ENCODE measurements at regions not wholly inside any gene's neighbourhood (a gene's known extent, or its start where the extent isn't known, plus 50 kb on each side); places are given as distances from the start of the nearest gene placed in this dataset.
A peak's percentile ranks its signal among the peaks of the same experiment; 100 is the strongest.
"Not testable (repeated sequence)": the region's sequence is repeated elsewhere in the genome, so short reads cannot be mapped to it uniquely, and the experiment has no call there.

DNA sequence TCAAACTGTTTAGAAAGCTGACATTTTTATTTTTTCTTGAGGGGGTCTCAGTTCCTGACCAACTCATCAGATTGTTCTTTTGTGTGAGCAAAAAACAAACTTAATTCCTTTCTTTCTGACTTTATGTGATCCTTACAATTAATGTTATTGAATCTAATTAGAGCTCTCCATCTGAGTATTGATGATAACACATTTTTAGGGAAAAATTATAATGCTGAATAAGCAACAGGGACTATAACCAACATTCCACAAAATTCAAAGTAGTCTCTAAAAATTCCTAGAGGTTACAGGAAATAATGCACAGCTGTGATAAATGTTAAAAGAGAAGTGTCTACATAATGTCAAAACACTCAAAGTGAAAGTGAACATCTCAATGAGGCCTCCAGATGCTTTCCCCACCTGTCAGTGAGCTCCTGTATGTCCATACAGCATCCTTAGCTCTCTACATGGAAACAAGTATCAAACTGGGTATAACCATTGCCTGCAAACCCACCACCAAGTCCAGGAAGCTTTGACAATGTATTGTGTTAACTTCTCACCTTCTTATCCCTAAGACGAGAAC lies 786.0 kb upstream of the SLC39A10 start:
- no peak for DNase-seq

DNA sequence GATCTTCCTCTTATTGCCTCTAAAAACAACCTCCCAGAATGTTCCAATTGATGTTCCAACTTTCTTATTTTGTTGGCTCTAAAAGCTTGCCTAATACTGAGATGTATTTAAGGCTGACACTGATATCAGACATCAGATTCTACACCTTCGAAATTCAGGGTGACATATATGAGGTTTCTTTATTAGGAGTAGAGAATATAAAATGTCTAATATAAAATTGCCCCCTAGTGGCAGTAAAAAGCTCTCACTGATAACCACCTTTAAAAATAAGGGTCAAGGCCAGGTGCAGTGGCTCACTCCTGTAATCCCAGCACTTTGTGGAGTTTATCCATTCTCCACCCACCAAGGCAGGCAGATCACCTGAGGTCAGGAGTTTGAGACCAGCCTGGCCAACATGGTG lies 789.7 kb upstream of the SLC39A10 start:
- DNase-seq = peak; percentile 34

DNA sequence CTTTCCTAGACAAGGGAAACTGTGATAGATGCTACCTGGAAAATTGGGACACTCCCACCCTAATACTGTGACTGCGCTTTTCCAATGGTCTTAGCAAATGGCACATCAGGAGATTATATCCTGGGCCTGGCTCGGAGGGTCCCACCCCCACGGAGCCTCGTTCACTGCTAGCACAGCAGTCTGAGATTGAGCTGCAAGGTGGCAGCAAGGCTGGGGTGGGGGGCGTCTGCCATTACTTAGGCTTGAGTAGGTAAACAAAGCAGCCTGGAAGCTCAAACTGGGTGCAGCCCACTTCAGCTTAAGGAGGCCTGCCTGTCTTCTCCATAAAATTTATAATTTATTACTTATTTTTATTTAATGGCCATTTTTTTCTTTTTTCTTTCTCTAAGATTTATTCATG lies 802.1 kb upstream of the SLC39A10 start:
- DNase-seq = no peak

- DNase-seq = no peak
Observed at GRCh38 chr2:194842871-194843270, 814.2 kb upstream of the SLC39A10 start.

- DNase-seq = not testable (repeated sequence)
Observed at GRCh38 chr2:194834371-194834770, 822.7 kb upstream of the SLC39A10 start.

- DNase-seq = no peak
Observed at GRCh38 chr2:194826241-194826640, 830.8 kb upstream of the SLC39A10 start.

- no peak for DNase-seq
Observed at GRCh38 chr2:194824450-194824849, 832.6 kb upstream of the SLC39A10 start.

DNA sequence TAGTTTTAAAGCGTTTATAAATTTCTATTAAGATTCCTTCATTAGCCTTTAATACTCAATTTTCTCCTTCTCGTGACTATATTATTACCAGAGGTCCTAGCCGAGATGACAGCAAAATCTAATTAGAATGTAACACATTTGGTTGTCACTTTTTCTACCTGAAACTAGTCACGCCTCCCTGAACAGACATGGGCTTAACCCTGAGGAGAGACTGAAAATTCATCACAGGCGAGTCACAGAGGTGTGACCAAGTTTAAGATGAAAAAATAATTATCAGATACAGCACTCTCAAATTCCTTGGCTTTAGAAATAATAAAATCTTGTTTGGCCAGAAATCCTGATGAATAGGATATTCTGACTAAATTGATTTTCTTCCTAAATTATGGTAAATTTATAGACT lies 834.4 kb upstream of the SLC39A10 start:
- no peak for DNase-seq

- DNase-seq = no peak
Observed at GRCh38 chr2:194822097-194822496, 834.9 kb upstream of the SLC39A10 start.

GRCh38 chr2:194819367-194819766 lies 837.7 kb upstream of the SLC39A10 start:
- peak; percentile 20 for DNase-seq

DNA sequence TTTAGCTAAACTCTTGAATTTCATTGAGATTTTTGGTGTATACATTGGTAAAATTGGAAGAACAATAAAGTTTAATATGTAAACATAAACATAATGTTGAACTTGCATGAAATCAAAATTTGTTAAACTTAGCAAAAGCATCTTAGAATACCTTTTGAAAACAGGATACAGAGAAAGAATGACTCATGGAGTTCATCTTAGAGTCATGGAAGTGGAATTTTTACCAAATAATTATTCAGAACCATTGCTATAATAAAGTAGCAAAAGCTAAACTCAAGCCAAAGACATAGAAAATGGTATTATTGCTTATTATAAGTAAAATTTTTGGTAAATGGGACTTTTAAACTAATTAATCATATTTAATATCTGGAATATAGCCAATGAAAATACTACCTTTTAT lies 841.6 kb upstream of the SLC39A10 start:
- DNase-seq = no peak

DNA sequence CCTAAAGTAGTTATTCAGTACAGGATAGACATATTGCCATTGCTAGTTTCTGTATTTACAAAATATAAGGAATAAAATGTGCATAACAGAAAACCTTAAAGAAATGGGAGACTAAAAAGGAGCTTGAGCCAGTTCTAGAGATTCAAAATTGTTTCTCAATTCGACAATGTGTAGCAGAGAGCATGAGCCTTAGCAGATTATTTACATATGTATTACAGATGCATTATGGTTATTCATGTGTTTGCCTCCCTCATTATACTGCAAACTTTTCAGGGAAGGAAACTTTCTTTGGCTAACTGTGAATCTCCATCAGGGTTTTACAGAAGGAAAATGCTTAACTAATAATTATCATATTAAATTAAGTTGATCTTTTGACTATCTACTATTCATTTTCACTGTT lies 854.4 kb upstream of the SLC39A10 start:
- no peak for DNase-seq

DNA sequence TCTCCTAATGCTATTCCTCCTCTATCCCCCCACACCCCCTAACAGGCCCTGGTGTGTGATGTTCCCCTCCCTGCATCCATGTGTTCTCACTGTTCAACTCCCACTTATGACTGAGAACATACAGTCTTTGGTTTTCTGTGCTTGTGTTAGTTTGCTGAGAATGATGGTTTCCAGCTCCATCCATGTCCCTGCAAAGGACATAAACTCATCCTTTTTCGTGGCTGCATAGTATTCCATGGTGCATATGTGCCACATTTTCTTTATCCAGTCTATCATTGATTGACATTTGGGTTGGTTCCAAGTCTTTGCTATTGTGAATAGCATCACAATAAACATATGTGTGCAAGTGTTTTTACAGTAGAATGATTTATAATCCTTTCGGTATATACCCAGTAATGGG lies 870.0 kb upstream of the SLC39A10 start:
- not testable (repeated sequence) for DNase-seq

- DNase-seq = not testable (repeated sequence)
Observed at GRCh38 chr2:194771394-194771793, 885.6 kb upstream of the SLC39A10 start.

DNA sequence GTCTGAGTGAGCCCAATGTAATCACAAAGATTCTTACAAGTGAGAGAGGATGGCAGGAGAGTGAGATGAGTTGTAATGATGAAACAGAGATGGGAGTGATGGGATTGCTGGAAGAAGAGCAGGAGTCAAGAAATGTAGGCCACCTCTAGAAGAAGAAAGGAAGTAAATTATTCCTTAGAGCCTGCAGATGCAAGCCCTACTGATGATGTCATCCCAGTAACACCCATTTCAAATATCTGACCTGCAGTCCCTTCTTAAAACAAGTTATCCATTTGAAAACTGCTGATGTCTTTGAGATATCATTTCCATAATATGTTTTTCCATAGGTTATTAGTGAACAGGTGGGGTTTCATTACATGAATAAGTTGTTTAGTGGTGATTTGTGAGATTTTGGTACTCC lies 888.0 kb upstream of the SLC39A10 start:
- DNase-seq = no peak

- no peak for DNase-seq
Observed at GRCh38 chr2:194765723-194766122, 891.3 kb upstream of the SLC39A10 start.

- no peak for DNase-seq
Observed at GRCh38 chr2:194750926-194751325, 906.1 kb upstream of the SLC39A10 start.

DNA sequence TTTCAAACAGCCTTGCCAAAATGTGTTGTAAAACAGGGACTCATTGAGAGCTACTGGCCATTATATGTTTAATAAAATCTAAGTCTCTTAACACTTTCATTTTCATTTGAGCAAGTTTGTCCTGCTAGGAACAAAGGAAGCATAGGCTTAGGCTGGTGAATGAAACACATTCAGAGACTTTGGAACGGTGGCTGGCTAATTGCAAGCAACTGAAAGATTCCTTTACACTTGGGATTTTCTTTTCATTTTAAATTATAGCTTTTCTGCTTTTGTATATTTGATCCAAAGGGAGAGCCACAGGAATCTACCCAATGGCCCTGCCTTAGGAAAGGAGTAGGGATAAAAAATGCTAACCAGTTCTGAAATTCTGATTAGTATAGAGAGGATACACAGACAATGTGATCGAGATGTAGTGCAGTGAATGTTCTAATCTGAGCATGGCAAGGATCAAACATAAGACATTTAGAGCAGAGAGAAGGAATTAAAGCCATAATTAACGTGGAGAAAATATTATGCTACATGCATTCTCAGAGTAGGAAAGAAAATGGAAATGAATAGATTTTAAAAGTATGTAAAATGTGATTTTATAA lies 911.4 kb upstream of the SLC39A10 start:
- DNase-seq = no peak

- no peak for DNase-seq
Observed at GRCh38 chr2:194742706-194743105, 914.3 kb upstream of the SLC39A10 start.

DNA sequence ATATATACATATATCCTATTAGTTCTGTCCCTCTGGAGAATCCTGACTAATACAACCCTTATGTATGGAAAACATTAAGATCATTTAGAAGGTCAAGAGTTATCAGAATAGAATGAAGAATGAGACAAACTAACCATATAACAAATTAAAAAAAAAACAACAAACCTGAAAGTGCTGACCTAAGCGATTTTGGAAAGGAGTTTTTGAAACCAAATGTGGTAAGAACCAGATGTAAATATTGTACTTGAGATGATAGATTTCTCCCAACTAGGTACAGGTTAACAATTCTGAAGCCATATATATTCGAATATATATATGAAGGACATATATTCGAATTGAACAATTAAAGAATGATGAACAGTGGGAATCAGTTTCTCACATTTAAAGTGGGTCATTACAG lies 917.8 kb upstream of the SLC39A10 start:
- DNase-seq = no peak

- DNase-seq = no peak
Observed at GRCh38 chr2:194735837-194736542, 921.0 kb upstream of the SLC39A10 start.

DNA sequence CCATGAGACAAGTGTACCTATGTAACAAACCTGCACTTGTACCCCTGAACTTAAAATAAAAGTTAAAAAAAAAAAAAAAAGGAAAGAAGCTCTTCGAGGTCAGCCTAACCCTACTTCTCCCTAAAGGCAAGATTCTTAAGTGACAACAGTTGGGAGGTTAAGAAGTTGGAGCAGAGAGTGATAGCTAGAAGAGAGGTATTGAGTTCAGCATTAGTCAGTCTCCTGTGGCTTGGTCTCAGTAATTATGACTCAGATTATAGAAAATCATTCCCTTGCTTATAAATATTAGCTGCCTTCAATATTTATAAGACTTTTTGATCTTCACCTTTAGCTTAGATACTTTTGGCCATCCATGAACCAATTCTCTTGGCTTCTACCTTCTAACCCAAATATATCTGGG lies 926.8 kb upstream of the SLC39A10 start:
- no peak for DNase-seq

DNA sequence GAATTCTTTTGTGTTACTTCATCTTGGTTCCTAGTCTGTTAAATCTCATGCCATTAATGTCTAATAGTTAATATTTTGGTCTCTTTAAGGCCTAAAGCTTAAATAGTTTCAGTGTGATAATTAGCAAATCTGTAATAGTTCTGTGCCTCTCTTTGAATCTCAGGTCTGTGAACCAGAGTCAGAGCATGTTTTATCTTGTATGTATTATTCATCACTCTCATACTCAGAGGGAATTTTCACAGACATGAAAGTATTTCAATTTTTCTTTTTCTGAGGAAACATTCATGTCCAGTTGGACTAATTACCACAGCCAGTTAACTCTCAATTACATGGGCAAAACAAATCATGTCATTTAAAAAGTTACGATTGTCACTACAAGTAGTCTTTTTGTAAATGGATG lies 931.9 kb upstream of the SLC39A10 start:
- no peak for DNase-seq

DNA sequence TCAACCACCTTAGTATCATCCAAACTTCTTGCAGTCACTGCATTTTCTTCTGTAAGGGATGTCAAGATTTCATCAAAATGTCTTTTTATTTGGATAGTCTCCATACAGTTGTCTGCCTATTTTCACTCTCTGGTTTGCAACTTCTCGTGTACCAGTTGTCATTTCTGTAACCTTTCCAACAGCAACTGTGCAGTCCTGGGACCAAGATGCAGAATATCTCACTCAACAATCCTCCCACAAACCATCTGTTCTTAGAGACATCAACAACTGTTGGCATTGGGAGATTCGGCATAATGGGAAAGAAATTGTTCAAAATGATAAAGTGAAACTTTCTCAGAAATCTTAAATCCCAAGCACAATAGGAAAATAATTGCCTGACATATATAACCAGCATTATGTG lies 933.6 kb upstream of the SLC39A10 start:
- peak; percentile 14 for DNase-seq

DNA sequence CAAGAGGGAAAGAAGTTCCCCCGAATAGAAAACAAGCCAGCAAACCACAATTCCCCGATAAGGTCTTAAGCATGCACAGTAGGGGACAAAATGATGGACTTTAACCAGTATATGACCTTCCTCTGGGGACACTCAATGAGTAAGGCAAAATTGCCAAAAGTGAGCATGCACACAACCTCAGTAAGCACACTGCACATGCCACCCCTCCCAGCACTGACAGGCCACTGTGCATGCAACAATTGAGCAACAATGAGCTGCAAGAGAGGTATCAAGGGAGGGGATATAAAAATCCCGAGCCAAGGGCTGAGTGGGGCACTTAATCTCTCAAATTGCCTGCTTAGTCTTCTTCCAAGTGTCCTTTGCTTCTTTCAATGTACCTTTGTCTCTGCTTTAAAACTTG lies 935.8 kb upstream of the SLC39A10 start:
- no peak for DNase-seq

Measured in DMS 273 treated with DMSO at 0.1 percent for 48 hours (cell line).